HepG2 (cell line): ENCODE measurements at regions not wholly inside any gene's neighbourhood (a gene's known extent, or its start where the extent isn't known, plus 50 kb on each side); places are given as distances from the start of the nearest gene placed in this dataset.

Experiments used
- ATAC-seq: fragments of 200-7000 bp; cut with Tn5 transposase; 3 replicates; pipeline ENCODE4 v1.9.1; 2020; ENCODE audit warnings: mild to moderate bottlenecking, moderate library complexity
- BruUV-seq: library from RNA; stranded (reverse); fragments of 400-500 nt; replicated peaks from 2 replicates; lab custom pipeline; 2021; lab: Mats Ljungman, UMichigan
- CTCF ChIA-PET: fragments of 300-600 bp; formaldehyde crosslinking; extraction: SDS; loops from one replicate; lab custom pipeline; 2021; ENCODE audit warnings: low total read pairs, inconsistent platforms, low intra/inter-chr PET ratio; lab: Yijun Ruan, JAX
- POLR2A ChIA-PET: fragments of 350-600 bp; sonication (Branson Sonifier 250); formaldehyde crosslinking; loops from one replicate; lab custom pipeline; 2020; ENCODE audit warnings: antibody characterized with exemption, inconsistent platforms; lab: Yijun Ruan, JAX
- DNase-seq: peaks from one replicate; pipeline ENCODE4 v3.0.0-alpha.2; 2015; ENCODE audit warnings: low spot score
- FAIRE-seq: peaks from 3 replicates; lab custom pipeline; 2011; peaks lifted over from hg19 to GRCh38; lab: Jason Lieb, UNC
- H2AFZ ChIP-seq: one replicate; pipeline ENCODE4 v1.6.1; 2011; ENCODE audit warnings: low read length, inconsistent platforms
- H3K27ac ChIP-seq: fragments of 300-600 bp; 3 replicates; pipeline ENCODE4 v1.8.0; 2011; ENCODE audit warnings: mixed run types, mild to moderate bottlenecking, mixed read lengths, low read length, inconsistent platforms; ENCODE audit not compliant: insufficient read depth; ENCODE audit errors: extremely low read length
- H3K27me3 ChIP-seq, 2 experiments: fragments of 200-600 bp in 1 of 2; 2 replicates in 1 of 2; 3 replicates in 1 of 2; pipeline versions ENCODE4 v1.6.0 to v1.8.0; 2011; ENCODE audit warnings: low read length in 2 of 2, mild to moderate bottlenecking in 2 of 2, moderate library complexity in 2 of 2, inconsistent platforms in 1 of 2; ENCODE audit not compliant: insufficient read depth in 2 of 2, control insufficient read depth in 1 of 2
- H3K36me3 ChIP-seq, 2 experiments: fragments of 200-600 bp in 1 of 2; replicated peaks in 1 of 2; 2 replicates in 1 of 2; 3 replicates in 1 of 2; pipeline versions ENCODE4 v1.5.1 to v1.8.0; 2011; ENCODE audit warnings: low read length in 2 of 2, inconsistent platforms in 1 of 2; ENCODE audit not compliant: insufficient read depth in 2 of 2, control insufficient read depth in 1 of 2
- H3K4me1 ChIP-seq: 2 replicates; pipeline ENCODE4 v1.5.1; 2012; ENCODE audit warnings: low read length, inconsistent platforms; ENCODE audit not compliant: insufficient read depth
- H3K4me2 ChIP-seq: 2 replicates; pipeline ENCODE4 v1.6.0; 2011; ENCODE audit warnings: low read depth, low read length, inconsistent platforms
- H3K4me3 ChIP-seq, 3 experiments: fragments of 200-600 bp in 1 of 3; sonication (generic), shearing (Covaris generic) in 1 of 3; replicated peaks in 1 of 3; 2 replicates each; pipeline ENCODE4 v1.5.1; 2011 to 2016; ENCODE audit warnings: low read length in 3 of 3, inconsistent platforms in 2 of 3, low read depth in 2 of 3, mild to moderate bottlenecking in 2 of 3, control low read depth in 1 of 3, mixed read lengths in 1 of 3; ENCODE audit not compliant: insufficient read depth in 1 of 3
- H3K79me2 ChIP-seq: one replicate; pipeline ENCODE4 v1.6.1; 2011; ENCODE audit warnings: low read length, inconsistent platforms; ENCODE audit not compliant: insufficient read depth
- H3K9ac ChIP-seq: 2 replicates; pipeline ENCODE4 v1.6.0; 2011; ENCODE audit warnings: mild to moderate bottlenecking, low read depth, low read length, inconsistent platforms; ENCODE audit not compliant: insufficient read depth
- H3K9me3 ChIP-seq: 2 replicates; pipeline ENCODE4 v1.5.1; 2012; ENCODE audit warnings: mild to moderate bottlenecking, low read length
- H4K20me1 ChIP-seq: 2 replicates; pipeline ENCODE4 v1.6.0; 2011; ENCODE audit warnings: inconsistent platforms, mild to moderate bottlenecking, low read length, moderate library complexity; ENCODE audit not compliant: insufficient read depth
- ADNP ChIP-seq: sonication (generic); formaldehyde crosslinking; IDR thresholded peaks from 2 replicates; pipeline ENCODE4 v1.4.0; 2020; ENCODE audit warnings: missing genetic modification reagents
- CERS6 ChIP-seq: sonication (generic); formaldehyde crosslinking; IDR thresholded peaks from 2 replicates; pipeline ENCODE4 v1.5.0; 2020; ENCODE audit warnings: missing genetic modification reagents
- FOXA1 ChIP-seq, 2 experiments: fragments of 450-650 bp in 1 of 2; sonication (generic) in 1 of 2; formaldehyde crosslinking in 1 of 2; IDR thresholded peaks; 2 replicates each; pipeline versions ENCODE4 v1.4.0 to v1.6.1; 2016 to 2020; ENCODE audit warnings: missing genetic modification reagents in 1 of 2
- MBNL3 ChIP-seq: fragments of 250-450 bp; sonication (Bioruptor Pico); conservative IDR thresholded peaks from 2 replicates; pipeline ENCODE4 v1.8.0; 2022; ENCODE audit warnings: mild to moderate bottlenecking, inconsistent platforms
- MIXL1 ChIP-seq: IDR thresholded peaks from 2 replicates; pipeline ENCODE4 v1.6.1; 2016
- ZBTB10 ChIP-seq: sonication (generic); formaldehyde crosslinking; IDR thresholded peaks from 2 replicates; pipeline ENCODE4 v1.4.0; 2020; ENCODE audit warnings: missing genetic modification reagents, borderline replicate concordance
- ZNF143 ChIP-seq: sonication (generic); formaldehyde crosslinking; IDR thresholded peaks from 2 replicates; pipeline ENCODE4 v1.4.0; 2020; ENCODE audit warnings: missing genetic modification reagents
- ZNF672 ChIP-seq: sonication (generic); formaldehyde crosslinking; IDR thresholded peaks from 2 replicates; pipeline ENCODE4 v1.8.1; 2022; ENCODE audit warnings: missing genetic modification reagents
- ZNF790 ChIP-seq: sonication (generic); formaldehyde crosslinking; IDR thresholded peaks from 2 replicates; pipeline ENCODE4 v1.8.0; 2022; ENCODE audit warnings: missing genetic modification reagents, mild to moderate bottlenecking, borderline replicate concordance
- in situ Hi-C: cut with HindIII; loops from 2 replicates; pipeline ENCODE4 v1.10.0; 2017; ENCODE audit warnings: low pct_unique_long_range_greater_than_20kb; ENCODE audit not compliant: extremely low pct_ligation_motif_present
- intact Hi-C: fragments of 100-400 bp; cut with micrococcal nuclease; formaldehyde crosslinking; loops from one replicate; pipeline ENCODE4 v1.10.0; 2022; ENCODE audit not compliant: unreplicated experiment
- TF ChIP-seq, protein P1 (sequence below): sonication (generic); formaldehyde crosslinking; IDR thresholded peaks from 2 replicates; pipeline ENCODE4 v1.5.1; 2020; ENCODE audit warnings: missing genetic modification reagents, mild to moderate bottlenecking, borderline replicate concordance

DNA sequence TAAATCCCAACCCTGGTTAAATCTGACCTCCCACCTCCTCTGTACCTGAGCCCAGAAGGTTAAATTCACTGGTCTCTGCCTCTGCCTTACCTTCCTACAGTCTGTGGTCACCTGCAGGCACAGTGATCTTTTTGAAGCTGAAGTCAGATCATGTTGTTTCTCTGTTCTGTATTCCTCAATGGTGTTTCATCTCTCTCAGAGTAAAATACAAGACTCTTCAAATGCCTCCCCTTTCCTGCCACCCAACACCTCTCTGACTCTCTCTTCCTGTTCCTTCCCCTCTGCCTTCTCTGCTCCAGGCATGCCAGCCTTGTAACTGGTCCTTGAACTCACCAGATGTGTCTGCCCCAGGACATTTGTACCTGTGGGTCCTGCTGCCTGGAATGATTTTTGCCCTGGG, 219.3 kb downstream of the UXS1 start:
- POLR2A ChIA-PET, result no interaction called here
- Histone ChIP-seq H2AFZ (no peak overlapping the region), H3K4me1 (no peaks in the 10 kb centered on the region), H3K27ac (no peak overlapping the region), H3K9me3 (no peaks in the 10 kb centered on the region), H3K9ac (no peak overlapping the region), H3K36me3 (no peaks in the 10 kb centered on the region), H4K20me1 (no peaks in the 10 kb centered on the region), H3K4me2 (no peak overlapping the region), H3K4me3 (no peak overlapping the region), H3K27me3 (peaks cover 4 to 40% of the 10 kb centered on the region in 2 experiments; a peak in 4 of 5 replicates)
- intact Hi-C loops (no loop called here), in situ Hi-C loops (no loop called here)
- DNase-seq (no peak), ATAC-seq (no peak)
- BruUV-seq, result no TSS peak
- CTCF ChIA-PET, result no interaction called here
- TF ChIP-seq ZBTB10 (CRISPR knock-in tag), result no peak
- TF ChIP-seq CERS6, result no peak
- no peak for TF ChIP-seq FOXA1 (IDR thresholded peaks at IDR 0.05)
- no peak for TF ChIP-seq FOXA1 (CRISPR knock-in tag; IDR thresholded peaks at IDR 0.05)
- TF ChIP-seq ADNP (CRISPR knock-in tag), result no peak
- no peak for TF ChIP-seq MIXL1 (CRISPR knock-in tag)
- no peak for TF ChIP-seq ZNF790 (CRISPR knock-in tag)
- no peak for TF ChIP-seq ZNF672
- TF ChIP-seq ZNF143 (CRISPR knock-in tag), result no peak
- TF ChIP-seq, protein P1, sequence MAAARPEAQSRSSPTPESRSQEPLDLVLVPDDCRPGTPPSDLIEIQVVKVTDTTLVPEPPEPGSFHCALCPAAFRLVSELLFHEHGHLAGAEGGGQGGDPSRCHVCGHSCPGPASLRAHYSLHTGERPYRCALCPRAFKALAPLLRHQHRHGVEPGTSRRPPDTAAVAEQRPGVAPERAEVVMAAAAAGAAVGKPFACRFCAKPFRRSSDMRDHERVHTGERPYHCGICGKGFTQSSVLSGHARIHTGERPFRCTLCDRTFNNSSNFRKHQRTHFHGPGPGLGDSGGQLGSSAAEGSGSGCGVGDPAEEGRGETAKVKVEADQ, result no peak
- TF ChIP-seq MBNL3 (CRISPR knock-in tag), result no peak
- TF ChIP-seq, all 625 proteins: peak for 0
- FAIRE-seq, result no peak
- no peaks in the 10 kb centered on the region for H3K79me2 ChIP-seq
